IPS-NIHi11 (cell line): ENCODE measurements at regions not wholly inside any gene's neighbourhood (a gene's known extent, or its start where the extent isn't known, plus 50 kb on each side); places are given as distances from the start of the nearest gene placed in this dataset.
"Not testable (repeated sequence)": the region's sequence is repeated elsewhere in the genome, so short reads cannot be mapped to it uniquely, and the experiment has no call there.

Experiments
- DNase-seq: peaks from one replicate; pipeline ENCODE4 v3.0.0; 2012; ENCODE audit warnings: mixed read lengths, low spot score

- no peak for DNase-seq
Observed at GRCh38 chr7:125845686-125846085, 916.1 kb upstream of the POT1 start.

GRCh38 chr7:125834421-125834820, 904.8 kb upstream of the POT1 start:
- DNase-seq = peak; percentile 16

- DNase-seq = no peak
Observed at GRCh38 chr7:125833839-125834238, 904.2 kb upstream of the POT1 start.

GRCh38 chr7:125830743-125831142, 901.1 kb upstream of the POT1 start:
- DNase-seq = no peak

- no peak for DNase-seq
Observed at GRCh38 chr7:125828153-125828700, 898.6 kb upstream of the POT1 start.

- no peak for DNase-seq
Observed at GRCh38 chr7:125823538-125823937, 893.9 kb upstream of the POT1 start.

GRCh38 chr7:125820495-125820894, 890.9 kb upstream of the POT1 start:
- DNase-seq = no peak

- no peak for DNase-seq
Observed at GRCh38 chr7:125814100-125814499, 884.5 kb upstream of the POT1 start.

GRCh38 chr7:125806491-125806890, 876.9 kb upstream of the POT1 start:
- not testable (repeated sequence) for DNase-seq

GRCh38 chr7:125804273-125804672, 874.6 kb upstream of the POT1 start:
- no peak for DNase-seq

- no peak for DNase-seq
Observed at GRCh38 chr7:125780153-125780552, 850.5 kb upstream of the POT1 start.

- no peak for DNase-seq
Observed at GRCh38 chr7:125775317-125775716, 845.7 kb upstream of the POT1 start.

GRCh38 chr7:125773113-125773785, 843.6 kb upstream of the POT1 start:
- DNase-seq = no peak

GRCh38 chr7:125747966-125748365, 818.3 kb upstream of the POT1 start:
- DNase-seq = no peak

- no peak for DNase-seq
Observed at GRCh38 chr7:125746510-125746909, 816.9 kb upstream of the POT1 start.

- DNase-seq = no peak
Observed at GRCh38 chr7:125727215-125727614, 797.6 kb upstream of the POT1 start.

GRCh38 chr7:125695626-125696025, 766.0 kb upstream of the POT1 start:
- no peak for DNase-seq

GRCh38 chr7:125683156-125683555, 753.5 kb upstream of the POT1 start:
- no peak for DNase-seq

- DNase-seq = no peak
Observed at GRCh38 chr7:125681508-125681907, 751.9 kb upstream of the POT1 start.

- DNase-seq = no peak
Observed at GRCh38 chr7:125678771-125679170, 749.1 kb upstream of the POT1 start.

- DNase-seq = no peak
Observed at GRCh38 chr7:125675640-125676039, 746.0 kb upstream of the POT1 start.

- DNase-seq = no peak
Observed at GRCh38 chr7:125675169-125675568, 745.5 kb upstream of the POT1 start.

- DNase-seq = peak; percentile 13
Observed at GRCh38 chr7:125670926-125671572, 741.4 kb upstream of the POT1 start.
